Hepatocyte (in vitro differentiated cells): ENCODE measurements at regions not wholly inside any gene's neighbourhood (a gene's known extent, or its start where the extent isn't known, plus 50 kb on each side); places are given as distances from the start of the nearest gene placed in this dataset.

Source experiments
- DNase-seq: peaks from one replicate; pipeline ENCODE4 v3.0.0-alpha.2; 2016; ENCODE audit warnings: low spot score
- H2AFZ ChIP-seq: fragments of 200-600 bp; sonication (generic); 2 replicates; pipeline ENCODE4 v1.6.0; 2016; ENCODE audit warnings: antibody characterized with exemption, mild to moderate bottlenecking
- H3K27ac ChIP-seq: fragments of 200-600 bp; sonication (generic); 2 replicates; pipeline ENCODE4 v1.5.1; 2016; ENCODE audit warnings: mild to moderate bottlenecking
- H3K27me3 ChIP-seq: fragments of 200-600 bp; sonication (generic); 2 replicates; pipeline ENCODE4 v1.6.1; 2016
- H3K36me3 ChIP-seq: fragments of 200-600 bp; sonication (generic); replicated peaks from 2 replicates; pipeline ENCODE4 v1.5.1; 2016; ENCODE audit warnings: low read depth; ENCODE audit not compliant: insufficient read depth
- H3K4me1 ChIP-seq: fragments of 200-600 bp; sonication (generic); 2 replicates; pipeline ENCODE4 v1.5.1; 2016; ENCODE audit warnings: mild to moderate bottlenecking, moderate library complexity; ENCODE audit not compliant: insufficient read depth
- H3K4me2 ChIP-seq: fragments of 200-600 bp; sonication (generic); 2 replicates; pipeline ENCODE4 v1.6.0; 2016
- H3K4me3 ChIP-seq: fragments of 200-600 bp; sonication (generic); 2 replicates; pipeline ENCODE4 v1.5.1; 2016; ENCODE audit warnings: mild to moderate bottlenecking
- H3K79me2 ChIP-seq: fragments of 200-600 bp; sonication (generic); 2 replicates; pipeline ENCODE4 v1.6.0; 2017; ENCODE audit warnings: mild to moderate bottlenecking
- H3K9me2 ChIP-seq: fragments of 200-600 bp; sonication (generic); replicated peaks from 2 replicates; pipeline ENCODE4 v1.6.0; 2017; ENCODE audit warnings: mild to moderate bottlenecking; ENCODE audit not compliant: insufficient read depth
- H3K9me3 ChIP-seq: fragments of 200-600 bp; sonication (generic); 2 replicates; pipeline ENCODE4 v1.5.1; 2016; ENCODE audit warnings: low read depth, mild to moderate bottlenecking
- H4K20me1 ChIP-seq: fragments of 200-600 bp; sonication (generic); 2 replicates; pipeline ENCODE4 v1.6.0; 2016; ENCODE audit warnings: mild to moderate bottlenecking; ENCODE audit not compliant: insufficient read depth, poor library complexity, severe bottlenecking
- CTCF ChIP-seq: fragments of 200-600 bp; sonication (generic); IDR thresholded peaks from 2 replicates; pipeline ENCODE4 v1.5.1; 2016; ENCODE audit warnings: antibody characterized with exemption, mild to moderate bottlenecking; ENCODE audit not compliant: poor library complexity
- EZH2 ChIP-seq: fragments of 200-600 bp; sonication (generic); IDR thresholded peaks from 2 replicates; pipeline ENCODE4 v1.6.1; 2016; ENCODE audit warnings: antibody characterized with exemption, mild to moderate bottlenecking, borderline replicate concordance
- EZH2phosphoT487 ChIP-seq: fragments of 200-600 bp; sonication (generic); IDR thresholded peaks from one replicate; pipeline ENCODE4 v1.6.1; 2018; ENCODE audit warnings: antibody characterized with exemption, mild to moderate bottlenecking, low read depth, moderate library complexity; ENCODE audit not compliant: unreplicated experiment, severe bottlenecking
- WGBS: methylation state at CpG from one replicate; pipeline ENCODE4 v1.1.6; 2016; ENCODE audit warnings: low lambda C conversion rate; ENCODE audit errors: missing lambda C conversion rate; 5-methylcytosine and 5-hydroxymethylcytosine counted together

GRCh38 chr5:113897748-113898147, 384.3 kb downstream of the YTHDC2 start:
- H3K27me3 ChIP-seq, result peaks cover 7% of the 10 kb centered on the region
- no peak overlapping the region for H3K4me2 ChIP-seq
- H3K9me2 ChIP-seq, result no peaks in the 10 kb centered on the region
- no peaks in the 10 kb centered on the region for H3K79me2 ChIP-seq
- H3K9me3 ChIP-seq, result no peaks in the 10 kb centered on the region
- TF ChIP-seq EZH2phosphoT487, result no peak
- no peak overlapping the region for H3K4me3 ChIP-seq
- H2AFZ ChIP-seq, result no peak overlapping the region
- H3K27ac ChIP-seq, result no peak overlapping the region
- no peak for DNase-seq
- WGBS, result 94% methylated on average over 5 of the region's 5 CpGs
- H3K4me1 ChIP-seq, result no peaks in the 10 kb centered on the region
- H3K36me3 ChIP-seq, result no peaks in the 10 kb centered on the region
- no peaks in the 10 kb centered on the region for H4K20me1 ChIP-seq

GRCh38 chr5:113900141-113900540, 386.6 kb downstream of the YTHDC2 start:
- Histone ChIP-seq H3K27ac (no peak overlapping the region), H3K36me3 (no peaks in the 10 kb centered on the region), H3K4me2 (no peak overlapping the region), H3K4me1 (no peaks in the 10 kb centered on the region), H4K20me1 (no peaks in the 10 kb centered on the region), H3K27me3 (peaks cover 7% of the 10 kb centered on the region), H2AFZ (no peak overlapping the region), H3K9me2 (no peaks in the 10 kb centered on the region), H3K79me2 (no peaks in the 10 kb centered on the region), H3K4me3 (no peak overlapping the region), H3K9me3 (no peaks in the 10 kb centered on the region)
- DNase-seq, result no peak
- TF ChIP-seq EZH2phosphoT487 (no peak), EZH2 (no peak), CTCF (no peak)

- Histone ChIP-seq H3K4me1 (no peaks in the 10 kb centered on the region), H3K36me3 (no peaks in the 10 kb centered on the region), H3K9me3 (no peaks in the 10 kb centered on the region), H4K20me1 (no peaks in the 10 kb centered on the region), H2AFZ (no peak overlapping the region), H3K79me2 (no peaks in the 10 kb centered on the region), H3K4me3 (no peak overlapping the region), H3K27ac (no peak overlapping the region), H3K27me3 (peaks cover 7% of the 10 kb centered on the region), H3K9me2 (no peaks in the 10 kb centered on the region), H3K4me2 (no peak overlapping the region)
- WGBS, result 72% methylated on average over 3 of the region's 3 CpGs
- no peak for DNase-seq
- TF ChIP-seq CTCF (no peak), EZH2phosphoT487 (no peak), EZH2 (no peak)
Observed at GRCh38 chr5:113900816-113901215, 387.3 kb downstream of the YTHDC2 start.

GRCh38 chr5:113901718-113902117, 388.2 kb downstream of the YTHDC2 start:
- 70% methylated on average over 1 of the region's 1 CpG for WGBS

More at GRCh38 chr5:113901718-113902117, 388.2 kb downstream of the YTHDC2 start:
- H3K9me3 ChIP-seq, result no peaks in the 10 kb centered on the region
- no peak overlapping the region for H3K4me2 ChIP-seq
- H3K27me3 ChIP-seq, result peaks cover 4% of the 10 kb centered on the region
- H3K27ac ChIP-seq, result no peak overlapping the region
- no peak overlapping the region for H3K4me3 ChIP-seq
- H3K36me3 ChIP-seq, result no peaks in the 10 kb centered on the region
- H3K9me2 ChIP-seq, result no peaks in the 10 kb centered on the region
- H4K20me1 ChIP-seq, result no peaks in the 10 kb centered on the region
- H3K4me1 ChIP-seq, result no peaks in the 10 kb centered on the region
- H2AFZ ChIP-seq, result no peak overlapping the region
- TF ChIP-seq EZH2phosphoT487 (no peak), CTCF (no peak), EZH2 (no peak)
- DNase-seq, result no peak
- H3K79me2 ChIP-seq, result no peaks in the 10 kb centered on the region
